ENCODE measurements at regions not wholly inside any gene's neighbourhood (a gene's known extent, or its start where the extent isn't known, plus 50 kb on each side); places are given as distances from the start of the nearest gene placed in this dataset.

- Histone ChIP-seq H3K4me1 (ENCODE audit: control extremely low read depth in 1 of 4, control insufficient read depth in 4 of 4, insufficient read depth in 4 of 4, low read length in 3 of 4) (no peaks in the 10 kb centered on the region), H3K4me3 (ENCODE audit: control insufficient read depth in 1 of 7, extremely low read depth in 1 of 7, insufficient read depth in 4 of 7, low read depth in 2 of 7, low read length in 6 of 7) (no peak overlapping the region), H3K36me3 (ENCODE audit: control insufficient read depth in 4 of 4, insufficient read depth in 4 of 4, low read length in 3 of 4) (no peaks in the 10 kb centered on the region), H3K27me3 (replicated peaks in 2 of 5; ENCODE audit: control insufficient read depth in 4 of 5, insufficient read depth in 5 of 5, low read length in 4 of 5) (peaks cover 0 to 3% (median 0%) of the 10 kb centered on the region in 5 experiments), H3K9me3 (ENCODE audit: control extremely low read depth in 1 of 5, control insufficient read depth in 4 of 5, insufficient read depth in 2 of 5, low read depth in 1 of 5, low read length in 4 of 5) (no peaks in the 10 kb centered on the region), H3K27ac (ENCODE audit: insufficient read depth in 1 of 2, low read depth in 1 of 2, low read length in 2 of 2, poor library complexity in 1 of 2, severe bottlenecking in 2 of 2) (no peak overlapping the region)
- POLR2A ChIA-PET: no interaction called here
- CTCF ChIA-PET: no interaction called here
- WGBS (ENCODE audit: insufficient coverage): 100% methylated on average over 1 of the region's 3 CpGs
- DNase-seq: peak in 2 of 3 donors; percentile 5 to 7
Observed at GRCh38 chr12:87866578-87867292, 162.5 kb downstream of the C12orf50 start.

- ChIA-PET POLR2A (no interaction called here), CTCF (no interaction called here)
- no peak overlapping the region for H3K4me3 ChIP-seq (ENCODE audit: control insufficient read depth in 1 of 7, extremely low read depth in 1 of 7, insufficient read depth in 4 of 7, low read depth in 2 of 7, low read length in 6 of 7)
- no peaks in the 10 kb centered on the region for H3K9me3 ChIP-seq (ENCODE audit: control extremely low read depth in 1 of 5, control insufficient read depth in 4 of 5, insufficient read depth in 2 of 5, low read depth in 1 of 5, low read length in 4 of 5)
- H3K27ac ChIP-seq (ENCODE audit: insufficient read depth in 1 of 2, low read depth in 1 of 2, low read length in 2 of 2, poor library complexity in 1 of 2, severe bottlenecking in 2 of 2): no peak overlapping the region
- DNase-seq: no peak
- no peaks in the 10 kb centered on the region for H3K36me3 ChIP-seq (ENCODE audit: control insufficient read depth in 4 of 4, insufficient read depth in 4 of 4, low read length in 3 of 4)
- H3K4me1 ChIP-seq (ENCODE audit: control extremely low read depth in 1 of 4, control insufficient read depth in 4 of 4, insufficient read depth in 4 of 4, low read length in 3 of 4): no peaks in the 10 kb centered on the region
- H3K27me3 ChIP-seq (replicated peaks in 2 of 5; ENCODE audit: control insufficient read depth in 4 of 5, insufficient read depth in 5 of 5, low read length in 4 of 5): peaks cover 0 to 2% (median 0%) of the 10 kb centered on the region in 5 experiments
- WGBS (ENCODE audit: insufficient coverage): 74% methylated on average over 2 of the region's 2 CpGs
Observed at GRCh38 chr12:87861791-87862190, 167.4 kb downstream of the C12orf50 start.

DNA sequence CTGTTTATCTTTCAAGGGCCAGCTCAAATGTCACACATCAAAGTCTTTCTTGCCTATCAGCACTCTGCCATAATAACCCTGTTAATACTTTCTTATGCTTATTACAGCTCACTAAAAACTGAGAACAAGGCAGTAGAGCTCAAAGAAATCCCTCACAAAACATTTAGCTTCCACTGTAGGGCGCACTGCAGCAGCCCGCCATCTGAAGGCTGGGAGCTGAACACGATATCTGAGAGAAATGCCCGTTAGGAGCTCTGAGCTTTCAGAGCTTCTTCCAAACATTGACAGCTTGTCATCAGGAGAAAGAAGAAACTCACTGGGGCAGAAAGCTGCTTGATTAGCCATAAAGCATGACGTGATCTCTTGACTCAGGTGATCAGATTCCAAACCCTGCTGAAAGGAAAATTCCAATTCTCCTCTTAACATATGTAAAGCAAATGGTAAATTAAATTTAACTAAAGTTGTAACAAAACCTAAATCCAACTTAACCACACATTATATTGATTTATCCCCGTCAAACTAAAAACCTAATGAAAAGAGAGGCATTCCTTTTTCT lies 175.7 kb downstream of the C12orf50 start:
- CTCF ChIA-PET: no interaction called here
- Histone ChIP-seq H3K27ac (ENCODE audit: insufficient read depth in 1 of 2, low read depth in 1 of 2, low read length in 2 of 2, poor library complexity in 1 of 2, severe bottlenecking in 2 of 2) (no peak overlapping the region), H3K36me3 (ENCODE audit: control insufficient read depth in 4 of 4, insufficient read depth in 4 of 4, low read length in 3 of 4) (no peaks in the 10 kb centered on the region), H3K4me1 (ENCODE audit: control extremely low read depth in 1 of 4, control insufficient read depth in 4 of 4, insufficient read depth in 4 of 4, low read length in 3 of 4) (no peaks in the 10 kb centered on the region), H3K9me3 (ENCODE audit: control extremely low read depth in 1 of 5, control insufficient read depth in 4 of 5, insufficient read depth in 2 of 5, low read depth in 1 of 5, low read length in 4 of 5) (no peaks in the 10 kb centered on the region), H3K4me3 (ENCODE audit: control insufficient read depth in 1 of 7, extremely low read depth in 1 of 7, insufficient read depth in 4 of 7, low read depth in 2 of 7, low read length in 6 of 7) (no peak overlapping the region), H3K27me3 (replicated peaks in 2 of 5; ENCODE audit: control insufficient read depth in 4 of 5, insufficient read depth in 5 of 5, low read length in 4 of 5) (no peaks in the 10 kb centered on the region)
- DNase-seq: no peak
- 100% methylated on average over 4 of the region's 6 CpGs for WGBS (ENCODE audit: insufficient coverage)
- POLR2A ChIA-PET: no interaction called here

DNA sequence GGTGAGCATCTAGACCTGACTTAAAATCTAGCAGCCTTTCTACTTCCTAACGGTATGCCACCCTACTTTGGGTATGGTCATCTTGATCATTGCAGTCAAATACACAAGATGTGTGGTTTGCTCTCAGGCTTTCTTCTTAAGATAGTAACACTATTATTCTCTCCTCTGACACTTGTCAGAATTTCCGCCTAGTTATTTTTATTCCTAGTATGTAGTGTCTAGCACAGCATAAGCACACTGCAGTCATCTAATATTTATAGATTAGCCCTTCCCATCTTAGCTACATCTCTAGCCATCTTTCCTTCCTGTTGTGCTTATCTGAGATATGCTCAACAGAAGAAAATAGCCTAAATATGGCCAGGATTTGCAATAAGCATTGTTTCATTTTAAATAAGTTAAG lies 180.1 kb downstream of the C12orf50 start:
- POLR2A ChIA-PET: no interaction called here
- WGBS (ENCODE audit: insufficient coverage): no CpG with 5 or more reads among the region's 2 CpGs
- Histone ChIP-seq H3K4me1 (ENCODE audit: control extremely low read depth in 1 of 4, control insufficient read depth in 4 of 4, insufficient read depth in 4 of 4, low read length in 3 of 4) (no peaks in the 10 kb centered on the region), H3K9me3 (ENCODE audit: control extremely low read depth in 1 of 5, control insufficient read depth in 4 of 5, insufficient read depth in 2 of 5, low read depth in 1 of 5, low read length in 4 of 5) (no peaks in the 10 kb centered on the region), H3K4me3 (ENCODE audit: control insufficient read depth in 1 of 7, extremely low read depth in 1 of 7, insufficient read depth in 4 of 7, low read depth in 2 of 7, low read length in 6 of 7) (no peak overlapping the region), H3K27me3 (replicated peaks in 2 of 5; ENCODE audit: control insufficient read depth in 4 of 5, insufficient read depth in 5 of 5, low read length in 4 of 5) (no peaks in the 10 kb centered on the region), H3K27ac (ENCODE audit: insufficient read depth in 1 of 2, low read depth in 1 of 2, low read length in 2 of 2, poor library complexity in 1 of 2, severe bottlenecking in 2 of 2) (no peak overlapping the region), H3K36me3 (ENCODE audit: control insufficient read depth in 4 of 4, insufficient read depth in 4 of 4, low read length in 3 of 4) (no peaks in the 10 kb centered on the region)
- CTCF ChIA-PET: interaction anchor here (0.9 to 1.6 kb wide), 3 partner anchors 9 to 19 kb away, joined by 3 to 6 read pairs (median 3); no protein-coding TSS in a partner anchor
- no peak for DNase-seq

DNA sequence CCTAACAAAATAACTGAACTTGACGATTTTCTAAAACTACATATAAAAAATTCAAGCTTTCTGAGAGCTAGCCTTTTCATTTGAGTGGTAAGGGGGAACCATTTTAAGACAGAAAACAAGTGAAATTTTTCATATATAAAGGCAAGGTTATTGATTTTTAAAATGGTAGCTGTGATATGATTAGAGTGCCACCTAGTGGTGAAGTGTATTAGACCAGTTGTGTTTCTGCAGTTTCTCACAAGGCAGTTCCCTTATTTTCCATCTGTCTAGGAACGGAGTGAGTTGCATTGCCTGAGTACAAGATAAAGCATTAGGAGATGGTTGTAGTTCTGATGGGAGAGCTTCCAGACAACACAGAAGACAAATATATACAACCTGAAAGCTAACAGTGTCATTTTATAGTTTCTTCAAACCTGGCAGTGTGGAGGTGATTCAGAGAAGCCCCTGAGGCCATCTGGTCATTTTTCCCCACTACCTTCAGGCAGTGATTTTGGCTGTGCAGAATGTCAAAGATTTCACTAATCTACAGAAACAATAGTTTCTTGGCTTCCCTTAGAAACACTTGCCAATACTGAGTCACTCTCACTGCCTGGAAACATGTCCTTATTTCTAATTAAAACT lies 180.8 kb downstream of the C12orf50 start:
- H3K4me3 ChIP-seq (ENCODE audit: control insufficient read depth in 1 of 7, extremely low read depth in 1 of 7, insufficient read depth in 4 of 7, low read depth in 2 of 7, low read length in 6 of 7): no peak overlapping the region
- H3K4me1 ChIP-seq (ENCODE audit: control extremely low read depth in 1 of 4, control insufficient read depth in 4 of 4, insufficient read depth in 4 of 4, low read length in 3 of 4): no peaks in the 10 kb centered on the region
- no CpG with 5 or more reads among the region's 2 CpGs for WGBS (ENCODE audit: insufficient coverage)
- H3K27ac ChIP-seq (ENCODE audit: insufficient read depth in 1 of 2, low read depth in 1 of 2, low read length in 2 of 2, poor library complexity in 1 of 2, severe bottlenecking in 2 of 2): no peak overlapping the region
- H3K27me3 ChIP-seq (replicated peaks in 2 of 5; ENCODE audit: control insufficient read depth in 4 of 5, insufficient read depth in 5 of 5, low read length in 4 of 5): no peaks in the 10 kb centered on the region
- ChIA-PET CTCF (interaction anchor here (0.9 to 1.6 kb wide), 4 partner anchors 8 to 166 kb away, joined by 3 to 6 read pairs (median 3); no protein-coding TSS in a partner anchor), POLR2A (no interaction called here)
- DNase-seq: peak; percentile 50 to 71 (median 66)
- no peaks in the 10 kb centered on the region for H3K9me3 ChIP-seq (ENCODE audit: control extremely low read depth in 1 of 5, control insufficient read depth in 4 of 5, insufficient read depth in 2 of 5, low read depth in 1 of 5, low read length in 4 of 5)
- H3K36me3 ChIP-seq (ENCODE audit: control insufficient read depth in 4 of 4, insufficient read depth in 4 of 4, low read length in 3 of 4): no peaks in the 10 kb centered on the region

DNA sequence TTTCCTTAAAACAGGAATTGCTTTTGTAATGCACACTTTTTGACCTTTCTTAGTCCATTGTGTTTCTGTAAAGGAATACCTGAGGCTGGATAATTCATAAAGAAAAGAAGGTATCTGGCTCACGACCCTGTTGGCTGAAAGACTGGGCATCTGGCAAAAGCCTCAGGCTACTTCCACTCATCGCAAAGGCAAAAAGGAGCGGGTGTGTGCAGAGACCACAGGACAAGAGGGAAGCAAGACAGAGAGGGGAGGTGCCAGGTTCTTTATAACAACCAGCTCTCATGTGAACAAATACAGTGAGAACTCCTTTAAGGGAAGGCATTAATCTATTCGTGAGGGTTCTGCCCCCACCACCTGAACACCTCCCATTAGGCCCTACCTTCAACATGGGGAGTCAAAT lies 182.1 kb downstream of the C12orf50 start:
- POLR2A ChIA-PET: interaction anchor here (0.7 kb wide), 1 partner anchor 17 kb away, joined by 3 read pairs; no protein-coding TSS in a partner anchor

DNA sequence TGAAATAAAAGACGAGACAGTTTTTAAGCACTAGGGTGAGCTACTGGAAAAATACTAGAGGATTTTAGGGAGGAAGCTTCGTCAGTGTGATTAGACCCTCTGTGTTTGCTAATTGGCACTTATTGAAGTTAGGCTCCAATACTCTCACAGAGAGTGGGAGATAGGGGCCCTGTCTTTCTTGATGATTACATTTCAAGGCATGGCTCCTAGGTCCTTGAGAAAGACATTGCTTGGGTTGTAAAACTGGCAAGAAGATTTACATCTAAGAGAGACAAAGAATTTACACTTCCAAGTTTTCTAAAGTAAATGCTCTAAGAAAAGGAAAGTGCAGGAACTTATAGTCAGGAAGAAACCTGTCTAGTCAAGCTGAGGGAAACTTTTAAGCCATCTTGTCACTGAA lies 183.2 kb downstream of the C12orf50 start:
- H3K27ac ChIP-seq (ENCODE audit: insufficient read depth in 1 of 2, low read depth in 1 of 2, low read length in 2 of 2, poor library complexity in 1 of 2, severe bottlenecking in 2 of 2): no peak overlapping the region
- H3K27me3 ChIP-seq (replicated peaks in 2 of 5; ENCODE audit: control insufficient read depth in 4 of 5, insufficient read depth in 5 of 5, low read length in 4 of 5): no peaks in the 10 kb centered on the region
- H3K4me1 ChIP-seq (ENCODE audit: control extremely low read depth in 1 of 4, control insufficient read depth in 4 of 4, insufficient read depth in 4 of 4, low read length in 3 of 4): no peaks in the 10 kb centered on the region
- 100% methylated on average over 1 of the region's 2 CpGs for WGBS (ENCODE audit: insufficient coverage)
- H3K36me3 ChIP-seq (ENCODE audit: control insufficient read depth in 4 of 4, insufficient read depth in 4 of 4, low read length in 3 of 4): no peaks in the 10 kb centered on the region
- CTCF ChIA-PET: no interaction called here
- H3K4me3 ChIP-seq (ENCODE audit: control insufficient read depth in 1 of 7, extremely low read depth in 1 of 7, insufficient read depth in 4 of 7, low read depth in 2 of 7, low read length in 6 of 7): no peak overlapping the region
- H3K9me3 ChIP-seq (ENCODE audit: control extremely low read depth in 1 of 5, control insufficient read depth in 4 of 5, insufficient read depth in 2 of 5, low read depth in 1 of 5, low read length in 4 of 5): no peaks in the 10 kb centered on the region
- no peak for DNase-seq
- POLR2A ChIA-PET: no interaction called here

More for the DNA sequence above, 182.1 kb downstream of the C12orf50 start:
- Histone ChIP-seq H3K9me3 (ENCODE audit: control extremely low read depth in 1 of 5, control insufficient read depth in 4 of 5, insufficient read depth in 2 of 5, low read depth in 1 of 5, low read length in 4 of 5) (no peaks in the 10 kb centered on the region), H3K4me3 (ENCODE audit: control insufficient read depth in 1 of 7, extremely low read depth in 1 of 7, insufficient read depth in 4 of 7, low read depth in 2 of 7, low read length in 6 of 7) (no peak overlapping the region), H3K27me3 (replicated peaks in 2 of 5; ENCODE audit: control insufficient read depth in 4 of 5, insufficient read depth in 5 of 5, low read length in 4 of 5) (no peaks in the 10 kb centered on the region), H3K36me3 (ENCODE audit: control insufficient read depth in 4 of 4, insufficient read depth in 4 of 4, low read length in 3 of 4) (no peaks in the 10 kb centered on the region), H3K4me1 (ENCODE audit: control extremely low read depth in 1 of 4, control insufficient read depth in 4 of 4, insufficient read depth in 4 of 4, low read length in 3 of 4) (no peaks in the 10 kb centered on the region), H3K27ac (ENCODE audit: insufficient read depth in 1 of 2, low read depth in 1 of 2, low read length in 2 of 2, poor library complexity in 1 of 2, severe bottlenecking in 2 of 2) (no peak overlapping the region)
- DNase-seq: no peak
- 94% methylated on average over 3 of the region's 4 CpGs for WGBS (ENCODE audit: insufficient coverage)
- CTCF ChIA-PET: no interaction called here

Data from common myeloid progenitor, CD34-positive (primary cell).